ENCODE measurements at regions not wholly inside any gene's neighbourhood (a gene's known extent, or its start where the extent isn't known, plus 50 kb on each side); places are given as distances from the start of the nearest gene placed in this dataset.

DNA sequence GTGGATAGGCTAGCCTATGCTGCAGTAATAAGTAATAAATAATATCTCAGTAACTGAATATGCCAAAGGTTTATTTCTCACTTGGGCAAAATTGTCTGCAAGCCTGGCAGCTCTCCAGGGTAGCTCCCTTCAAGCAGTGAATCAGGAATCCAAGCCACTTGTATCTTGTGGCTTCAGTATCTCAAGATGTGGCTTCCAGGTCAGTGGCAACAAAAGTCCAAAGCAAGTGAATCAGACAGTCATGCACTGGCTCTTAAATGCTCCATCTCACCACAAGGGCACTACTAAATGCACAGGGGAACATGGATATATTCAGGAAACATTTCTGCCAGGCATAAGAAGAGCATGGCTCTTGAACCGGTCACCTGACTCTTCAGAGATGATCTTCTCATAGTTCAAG lies 126.3 kb downstream of the KCTD12 start:
- ChIA-PET CTCF (no interaction called here), POLR2A (no interaction called here)
- DNase-seq (ENCODE audit: low read depth, low spot score) = no peak
- H3K4me3 ChIP-seq (ENCODE audit: low read depth, low read length) = no peak overlapping the region
- TF ChIP-seq, protein P1, sequence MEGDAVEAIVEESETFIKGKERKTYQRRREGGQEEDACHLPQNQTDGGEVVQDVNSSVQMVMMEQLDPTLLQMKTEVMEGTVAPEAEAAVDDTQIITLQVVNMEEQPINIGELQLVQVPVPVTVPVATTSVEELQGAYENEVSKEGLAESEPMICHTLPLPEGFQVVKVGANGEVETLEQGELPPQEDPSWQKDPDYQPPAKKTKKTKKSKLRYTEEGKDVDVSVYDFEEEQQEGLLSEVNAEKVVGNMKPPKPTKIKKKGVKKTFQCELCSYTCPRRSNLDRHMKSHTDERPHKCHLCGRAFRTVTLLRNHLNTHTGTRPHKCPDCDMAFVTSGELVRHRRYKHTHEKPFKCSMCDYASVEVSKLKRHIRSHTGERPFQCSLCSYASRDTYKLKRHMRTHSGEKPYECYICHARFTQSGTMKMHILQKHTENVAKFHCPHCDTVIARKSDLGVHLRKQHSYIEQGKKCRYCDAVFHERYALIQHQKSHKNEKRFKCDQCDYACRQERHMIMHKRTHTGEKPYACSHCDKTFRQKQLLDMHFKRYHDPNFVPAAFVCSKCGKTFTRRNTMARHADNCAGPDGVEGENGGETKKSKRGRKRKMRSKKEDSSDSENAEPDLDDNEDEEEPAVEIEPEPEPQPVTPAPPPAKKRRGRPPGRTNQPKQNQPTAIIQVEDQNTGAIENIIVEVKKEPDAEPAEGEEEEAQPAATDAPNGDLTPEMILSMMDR (IDR thresholded peaks at IDR 0.05; ENCODE audit: insufficient read depth, low read length, missing control alignments) = no peak

DNA sequence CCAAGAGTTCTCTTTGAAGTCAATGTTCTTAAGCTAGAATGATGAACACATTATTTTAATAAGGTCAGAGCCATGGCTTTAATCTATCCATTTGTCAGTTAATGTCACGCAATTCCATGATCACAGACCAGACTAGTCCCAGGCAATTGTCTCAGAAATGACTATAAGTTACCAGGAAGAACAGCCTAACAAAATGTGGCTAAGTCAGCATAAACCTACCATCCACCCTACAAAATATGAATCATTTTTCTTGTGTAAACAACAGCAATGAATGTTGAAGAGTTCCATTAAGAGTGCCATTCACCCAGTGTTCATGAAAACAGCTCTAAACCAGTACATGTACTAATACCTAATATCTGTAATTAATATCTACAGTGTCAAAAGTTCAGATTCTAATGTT lies 127.5 kb downstream of the KCTD12 start:
- ChIA-PET CTCF (no interaction called here), POLR2A (no interaction called here)
- TF ChIP-seq, protein P1 (IDR thresholded peaks at IDR 0.05; ENCODE audit: insufficient read depth, low read length, missing control alignments) = no peak
- no peak overlapping the region for H3K4me3 ChIP-seq (ENCODE audit: low read depth, low read length)
- no peak for DNase-seq (ENCODE audit: low read depth, low spot score)

DNA sequence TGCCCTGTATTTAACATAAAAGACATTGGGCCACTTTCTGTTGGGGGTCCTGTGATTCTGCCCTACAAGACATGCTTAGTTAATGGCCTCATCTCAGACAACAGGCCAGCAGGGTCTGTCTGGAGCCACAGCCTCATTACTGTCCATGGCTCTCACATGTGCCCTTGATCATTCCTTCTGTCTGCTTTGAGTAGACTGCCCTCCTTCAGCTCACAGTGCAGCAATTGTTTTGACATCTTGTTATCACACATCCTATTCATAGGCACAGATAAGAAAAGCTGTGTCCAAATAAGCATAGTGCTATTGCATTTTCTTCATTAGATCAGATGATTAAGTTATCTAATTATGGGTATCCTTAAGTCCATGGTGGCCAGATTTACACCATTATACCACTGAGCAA lies 127.9 kb downstream of the KCTD12 start:
- DNase-seq (ENCODE audit: low read depth, low spot score) = no peak
- TF ChIP-seq, protein P1 (IDR thresholded peaks at IDR 0.05; ENCODE audit: insufficient read depth, low read length, missing control alignments) = no peak
- CTCF ChIA-PET = no interaction called here
- H3K4me3 ChIP-seq (ENCODE audit: low read depth, low read length) = no peak overlapping the region
- POLR2A ChIA-PET = no interaction called here

DNA sequence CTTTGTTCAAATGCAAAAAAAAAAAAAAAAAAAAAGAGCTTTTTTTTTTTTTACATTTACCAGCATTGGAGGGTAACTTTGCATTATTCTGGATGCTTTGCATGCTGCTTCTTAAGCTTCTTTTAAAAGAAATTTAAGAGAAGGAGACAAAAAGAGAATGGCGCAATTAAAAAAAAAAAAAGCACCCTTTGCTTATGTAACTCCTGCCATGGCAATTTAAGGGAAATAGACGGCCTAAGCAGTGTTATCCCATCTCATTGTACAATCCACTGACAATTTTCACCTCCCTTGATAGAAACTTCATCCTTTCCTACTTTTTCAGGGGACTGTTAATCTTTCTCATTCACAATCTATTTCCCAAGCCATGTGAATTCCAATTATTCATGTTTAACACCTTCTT lies 129.8 kb downstream of the KCTD12 start:
- TF ChIP-seq, protein P1 (IDR thresholded peaks at IDR 0.05; ENCODE audit: insufficient read depth, low read length, missing control alignments) = no peak
- ChIA-PET POLR2A (no interaction called here), CTCF (no interaction called here)
- DNase-seq (ENCODE audit: low read depth, low spot score) = no peak
- no peak overlapping the region for H3K4me3 ChIP-seq (ENCODE audit: low read depth, low read length)

DNA sequence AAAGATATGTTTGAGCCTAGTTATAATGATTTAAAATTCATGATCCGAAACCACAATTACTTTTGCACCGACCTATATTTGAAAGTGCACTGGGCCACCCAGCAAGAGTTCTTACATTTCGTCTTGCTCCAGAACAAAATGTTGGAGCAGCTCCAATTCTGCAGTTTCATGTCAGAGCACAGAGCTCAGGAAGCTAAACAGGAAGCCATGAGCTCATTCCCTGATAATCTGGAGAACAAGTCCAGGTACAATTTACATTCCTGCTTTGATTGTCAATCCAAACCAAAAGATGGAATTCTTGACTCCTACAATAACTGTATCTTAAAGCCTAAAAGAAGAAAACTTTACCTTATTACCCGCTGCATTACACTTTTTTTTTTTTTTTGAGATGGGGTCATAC lies 131.8 kb downstream of the KCTD12 start:
- H3K4me3 ChIP-seq (ENCODE audit: low read depth, low read length) = no peak overlapping the region
- POLR2A ChIA-PET = no interaction called here
- DNase-seq (ENCODE audit: low read depth, low spot score) = no peak
- TF ChIP-seq, protein P1 (IDR thresholded peaks at IDR 0.05; ENCODE audit: insufficient read depth, low read length, missing control alignments) = no peak
- CTCF ChIA-PET = interaction anchor here (1.5 kb wide), 1 partner anchor 13 kb away, joined by 3 read pairs; no protein-coding TSS in a partner anchor

DNA sequence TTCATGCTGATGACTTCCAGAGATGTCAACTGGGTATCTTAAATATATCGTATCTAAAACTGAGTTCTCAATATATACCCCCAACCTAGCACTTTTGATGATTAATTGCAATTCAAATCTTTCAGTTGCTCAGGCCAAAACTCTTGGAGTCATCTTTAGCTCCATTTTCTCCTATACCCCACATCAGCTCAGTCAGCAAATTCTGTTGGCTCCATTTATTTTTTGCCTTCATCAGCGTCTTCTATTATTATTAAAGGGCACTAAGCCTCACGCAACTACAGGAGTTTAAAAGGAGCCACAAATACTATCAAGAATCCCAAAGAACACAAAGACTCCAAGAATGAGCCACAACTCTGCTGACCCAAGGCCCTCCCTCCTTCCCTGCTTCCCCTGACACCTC lies 134.9 kb downstream of the KCTD12 start:
- no peak overlapping the region for H3K4me3 ChIP-seq (ENCODE audit: low read depth, low read length)
- DNase-seq (ENCODE audit: low read depth, low spot score) = no peak
- TF ChIP-seq, protein P1 (IDR thresholded peaks at IDR 0.05; ENCODE audit: insufficient read depth, low read length, missing control alignments) = no peak
- POLR2A ChIA-PET = no interaction called here
- CTCF ChIA-PET = no interaction called here

Measured in AG04449 (cell line).